Gastrocnemius medialis (tissue), 4 donors: ENCODE measurements at regions not wholly inside any gene's neighbourhood (a gene's known extent, or its start where the extent isn't known, plus 50 kb on each side); places are given as distances from the start of the nearest gene placed in this dataset.

Experiments
- CTCF ChIP-seq, 5 experiments: fragments of 450-650 bp in 3 of 5; fragments of 200-600 bp in 2 of 5; sonication (generic) in 2 of 5; IDR thresholded peaks in 4 of 5; conservative IDR thresholded peaks in 1 of 5; 1 replicate in 4 of 5; 2 replicates in 1 of 5; pipeline ENCODE4 v1.5.1; 2016 to 2019; ENCODE audit warnings: antibody characterized with exemption in 5 of 5, mild to moderate bottlenecking in 3 of 5, moderate library complexity in 3 of 5
- POLR2A ChIP-seq, 2 donors: fragments of 450-650 bp; IDR thresholded peaks; one replicate each; pipeline ENCODE4 v1.6.1; 2017; ENCODE audit warnings: antibody characterized with exemption in 2 of 2, mild to moderate bottlenecking in 2 of 2, moderate library complexity in 2 of 2

- TF ChIP-seq CTCF (IDR thresholded peaks at IDR 0.05 in 4 of 5, conservative IDR thresholded peaks at IDR 0.05 in 1 of 5) = no peak
- TF ChIP-seq POLR2A (IDR thresholded peaks at IDR 0.05) = no peak
These were observed 66.4 kb upstream of the TNFSF18 start for GRCh38 chr1:173117108-173117633.
